AG08395 (cell line): ENCODE measurements at regions not wholly inside any gene's neighbourhood (a gene's known extent, or its start where the extent isn't known, plus 50 kb on each side); places are given as distances from the start of the nearest gene placed in this dataset.
"Not testable (repeated sequence)": the region's sequence is repeated elsewhere in the genome, so short reads cannot be mapped to it uniquely, and the experiment has no call there.

Experiments
- DNase-seq: peaks from one replicate; pipeline ENCODE4 v3.0.0; 2012; ENCODE audit warnings: mixed read lengths, low spot score

- no peak for DNase-seq
Observed at GRCh38 chr5:98500811-98501210, 272.7 kb upstream of the RGMB start.

- DNase-seq, result no peak
Observed at GRCh38 chr5:98503616-98504015, 269.8 kb upstream of the RGMB start.

- DNase-seq, result no peak
Observed at GRCh38 chr5:98504505-98504904, 269.0 kb upstream of the RGMB start.

- DNase-seq, result peak; percentile 45
Observed at GRCh38 chr5:98510143-98510985, 263.1 kb upstream of the RGMB start.

- DNase-seq, result no peak
Observed at GRCh38 chr5:98513380-98513779, 260.1 kb upstream of the RGMB start.

- DNase-seq, result no peak
Observed at GRCh38 chr5:98514215-98514614, 259.2 kb upstream of the RGMB start.

- no peak for DNase-seq
Observed at GRCh38 chr5:98516701-98517100, 256.8 kb upstream of the RGMB start.

- DNase-seq, result no peak
Observed at GRCh38 chr5:98517560-98518366, 255.7 kb upstream of the RGMB start.

GRCh38 chr5:98518754-98519153, 254.7 kb upstream of the RGMB start:
- DNase-seq, result no peak

GRCh38 chr5:98519571-98519970, 253.9 kb upstream of the RGMB start:
- DNase-seq, result no peak

- DNase-seq, result no peak
Observed at GRCh38 chr5:98521821-98522220, 251.6 kb upstream of the RGMB start.

- no peak for DNase-seq
Observed at GRCh38 chr5:98524773-98525172, 248.7 kb upstream of the RGMB start.

- no peak for DNase-seq
Observed at GRCh38 chr5:98527846-98528245, 245.6 kb upstream of the RGMB start.

- no peak for DNase-seq
Observed at GRCh38 chr5:98529321-98529720, 244.1 kb upstream of the RGMB start.

GRCh38 chr5:98530224-98530623, 243.2 kb upstream of the RGMB start:
- DNase-seq, result no peak

- DNase-seq, result no peak
Observed at GRCh38 chr5:98535901-98536300, 237.6 kb upstream of the RGMB start.

GRCh38 chr5:98540056-98540455, 233.4 kb upstream of the RGMB start:
- DNase-seq, result peak; percentile 27

- no peak for DNase-seq
Observed at GRCh38 chr5:98541641-98542040, 231.8 kb upstream of the RGMB start.

- no peak for DNase-seq
Observed at GRCh38 chr5:98543490-98543889, 230.0 kb upstream of the RGMB start.

- DNase-seq, result not testable (repeated sequence)
Observed at GRCh38 chr5:98546924-98547323, 226.5 kb upstream of the RGMB start.

GRCh38 chr5:98556712-98557111, 216.8 kb upstream of the RGMB start:
- DNase-seq, result no peak

GRCh38 chr5:98557916-98558315, 215.5 kb upstream of the RGMB start:
- no peak for DNase-seq
